Calu3 (cell line): ENCODE measurements at regions not wholly inside any gene's neighbourhood (a gene's known extent, or its start where the extent isn't known, plus 50 kb on each side); places are given as distances from the start of the nearest gene placed in this dataset.

Source experiments
- BruUV-seq: library from RNA; stranded (reverse); fragments of 400-500 nt; replicated peaks from 2 replicates; lab custom pipeline; 2021; lab: Mats Ljungman, UMichigan
- CTCF ChIA-PET: fragments of 300-600 bp; sonication (Branson Sonifier 250); formaldehyde crosslinking; loops from one replicate; lab custom pipeline; 2022; ENCODE audit warnings: antibody characterized with exemption; lab: Charles Lee
- DNase-seq: peaks from one replicate; pipeline ENCODE4 v3.0.0; 2022
- H3K27ac Mint-ChIP-seq: one replicate; pipeline ENCODE4 v1.8.0; 2022; ENCODE audit warnings: mixed read lengths; ENCODE audit not compliant: unreplicated experiment
- H3K27me3 Mint-ChIP-seq: one replicate; pipeline ENCODE4 v1.8.0; 2022; ENCODE audit warnings: mixed read lengths; ENCODE audit not compliant: unreplicated experiment
- H3K36me3 Mint-ChIP-seq: one replicate; pipeline ENCODE4 v1.8.0; 2022; ENCODE audit warnings: mild to moderate bottlenecking, moderate library complexity, mixed read lengths; ENCODE audit not compliant: insufficient read depth, unreplicated experiment
- H3K4me1 Mint-ChIP-seq: one replicate; pipeline ENCODE4 v1.8.0; 2022; ENCODE audit warnings: mild to moderate bottlenecking, low read depth, mixed read lengths; ENCODE audit not compliant: unreplicated experiment
- H3K4me3 Mint-ChIP-seq: one replicate; pipeline ENCODE4 v1.8.0; 2022; ENCODE audit warnings: mild to moderate bottlenecking, low read depth, moderate library complexity, mixed read lengths; ENCODE audit not compliant: unreplicated experiment
- H3K9me3 Mint-ChIP-seq: one replicate; pipeline ENCODE4 v1.8.0; 2022; ENCODE audit warnings: low read depth, mixed read lengths; ENCODE audit not compliant: unreplicated experiment
- intact Hi-C: fragments of 100-400 bp; cut with micrococcal nuclease; formaldehyde crosslinking; loops from one replicate; pipeline ENCODE4 v1.10.0; 2022; ENCODE audit not compliant: unreplicated experiment
- TF ChIP-seq, protein P1 (sequence below): fragments of 200-600 bp; IDR thresholded peaks from one replicate; pipeline ENCODE4 v1.8.0; 2022; ENCODE audit warnings: antibody characterized with exemption; ENCODE audit not compliant: unreplicated experiment

- TF ChIP-seq, protein P1, sequence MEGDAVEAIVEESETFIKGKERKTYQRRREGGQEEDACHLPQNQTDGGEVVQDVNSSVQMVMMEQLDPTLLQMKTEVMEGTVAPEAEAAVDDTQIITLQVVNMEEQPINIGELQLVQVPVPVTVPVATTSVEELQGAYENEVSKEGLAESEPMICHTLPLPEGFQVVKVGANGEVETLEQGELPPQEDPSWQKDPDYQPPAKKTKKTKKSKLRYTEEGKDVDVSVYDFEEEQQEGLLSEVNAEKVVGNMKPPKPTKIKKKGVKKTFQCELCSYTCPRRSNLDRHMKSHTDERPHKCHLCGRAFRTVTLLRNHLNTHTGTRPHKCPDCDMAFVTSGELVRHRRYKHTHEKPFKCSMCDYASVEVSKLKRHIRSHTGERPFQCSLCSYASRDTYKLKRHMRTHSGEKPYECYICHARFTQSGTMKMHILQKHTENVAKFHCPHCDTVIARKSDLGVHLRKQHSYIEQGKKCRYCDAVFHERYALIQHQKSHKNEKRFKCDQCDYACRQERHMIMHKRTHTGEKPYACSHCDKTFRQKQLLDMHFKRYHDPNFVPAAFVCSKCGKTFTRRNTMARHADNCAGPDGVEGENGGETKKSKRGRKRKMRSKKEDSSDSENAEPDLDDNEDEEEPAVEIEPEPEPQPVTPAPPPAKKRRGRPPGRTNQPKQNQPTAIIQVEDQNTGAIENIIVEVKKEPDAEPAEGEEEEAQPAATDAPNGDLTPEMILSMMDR: no peak
- no peaks in the 10 kb centered on the region for H3K36me3 Mint-ChIP-seq
- intact Hi-C loops: no loop called here
- no peaks in the 10 kb centered on the region for H3K4me1 Mint-ChIP-seq
- DNase-seq: no peak
- no peaks in the 10 kb centered on the region for H3K9me3 Mint-ChIP-seq
- no TSS peak for BruUV-seq
- no peak overlapping the region for H3K27ac Mint-ChIP-seq
- CTCF ChIA-PET: no interaction called here
- H3K4me3 Mint-ChIP-seq: no peak overlapping the region
- H3K27me3 Mint-ChIP-seq: peaks cover 56% of the 10 kb centered on the region
Measured at GRCh38 chr5:135222171-135222681, 176.8 kb downstream of the MACROH2A1 start.

DNA sequence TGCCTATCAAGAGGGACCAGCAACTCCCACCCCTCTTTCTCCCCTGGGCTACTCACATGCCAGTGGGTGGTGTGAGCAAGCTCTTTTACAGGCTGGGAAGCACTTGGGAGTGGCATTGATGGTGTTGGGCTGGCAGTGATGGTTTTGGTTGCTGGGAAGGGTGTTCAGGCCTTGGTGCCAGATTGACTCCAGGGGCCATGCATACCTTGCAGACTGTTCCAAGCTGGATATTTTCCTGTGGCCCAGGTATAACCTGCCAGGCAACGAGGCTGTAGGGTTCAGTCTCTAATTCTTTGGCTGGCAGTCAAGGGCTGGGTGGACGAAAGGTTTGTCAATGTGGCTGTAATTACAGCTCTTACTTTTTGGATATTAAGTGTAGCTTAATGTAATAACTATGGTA, 177.3 kb downstream of the MACROH2A1 start:
- H3K27ac Mint-ChIP-seq: no peak overlapping the region
- no peaks in the 10 kb centered on the region for H3K36me3 Mint-ChIP-seq
- no peak for DNase-seq
- TF ChIP-seq, protein P1: no peak
- no peaks in the 10 kb centered on the region for H3K9me3 Mint-ChIP-seq
- no peaks in the 10 kb centered on the region for H3K4me1 Mint-ChIP-seq
- peaks cover 57% of the 10 kb centered on the region for H3K27me3 Mint-ChIP-seq
- BruUV-seq: no TSS peak
- intact Hi-C loops: no loop called here
- H3K4me3 Mint-ChIP-seq: no peak overlapping the region
- CTCF ChIA-PET: no interaction called here

DNA sequence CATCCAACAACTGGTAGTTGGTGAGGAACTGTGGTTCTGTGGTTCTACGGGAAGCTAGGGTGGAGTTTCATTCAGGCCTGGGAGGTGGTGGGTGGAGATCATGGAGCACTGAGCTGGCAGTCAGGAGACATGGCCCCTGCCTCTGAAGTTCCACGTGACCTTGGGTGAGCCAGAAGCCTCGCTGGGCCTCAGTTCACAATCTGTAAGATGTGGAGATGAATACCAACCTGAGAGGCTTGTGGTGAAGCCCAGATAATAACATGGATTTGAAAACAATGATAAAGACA, 177.9 kb downstream of the MACROH2A1 start:
- H3K27me3 Mint-ChIP-seq: peaks cover 61% of the 10 kb centered on the region
- CTCF ChIA-PET: no interaction called here
- BruUV-seq: no TSS peak
- no peaks in the 10 kb centered on the region for H3K9me3 Mint-ChIP-seq
- H3K4me1 Mint-ChIP-seq: no peaks in the 10 kb centered on the region
- H3K4me3 Mint-ChIP-seq: no peak overlapping the region
- DNase-seq: no peak
- TF ChIP-seq, protein P1: no peak
- no peaks in the 10 kb centered on the region for H3K36me3 Mint-ChIP-seq
- no peak overlapping the region for H3K27ac Mint-ChIP-seq
- intact Hi-C loops: no loop called here

GRCh38 chr5:135220394-135221186, 178.4 kb downstream of the MACROH2A1 start:
- no TSS peak for BruUV-seq
- Mint-ChIP-seq H3K4me1 (no peaks in the 10 kb centered on the region), H3K9me3 (no peaks in the 10 kb centered on the region), H3K27me3 (peaks cover 61% of the 10 kb centered on the region), H3K36me3 (no peaks in the 10 kb centered on the region), H3K27ac (no peak overlapping the region), H3K4me3 (no peak overlapping the region)
- no peak for DNase-seq
- intact Hi-C loops: no loop called here
- CTCF ChIA-PET: interaction anchor here (0.7 kb wide), 1 partner anchor 12 kb away, joined by 4 read pairs; no protein-coding TSS in a partner anchor
- TF ChIP-seq, protein P1: no peak
